Stomach (tissue), 4 donors: ENCODE measurements at regions not wholly inside any gene's neighbourhood (a gene's known extent, or its start where the extent isn't known, plus 50 kb on each side); places are given as distances from the start of the nearest gene placed in this dataset.

Experiments used
- CTCF ChIP-seq, 7 experiments: fragments of 450-650 bp in 4 of 7; fragments of 200-600 bp in 3 of 7; sonication (generic) in 3 of 7; IDR thresholded peaks; one replicate each; pipeline ENCODE4 v1.5.1; 2016 to 2019; ENCODE audit warnings: antibody characterized with exemption in 7 of 7, control low read depth in 2 of 7, mild to moderate bottlenecking in 1 of 7
- POLR2A ChIP-seq, 4 donors: fragments of 450-650 bp; IDR thresholded peaks; one replicate each; pipeline ENCODE4 v1.6.1; 2016; ENCODE audit warnings: antibody characterized with exemption in 4 of 4, control low read depth in 2 of 4, mild to moderate bottlenecking in 1 of 4, moderate library complexity in 1 of 4
- POLR2AphosphoS5 ChIP-seq, 3 donors: sonication (generic); formaldehyde crosslinking; IDR thresholded peaks; one replicate each; pipeline ENCODE4 v1.6.1; 2016; ENCODE audit warnings: antibody characterized with exemption in 3 of 3

- no peak for TF ChIP-seq CTCF (IDR thresholded peaks at IDR 0.05)
- no peak for TF ChIP-seq POLR2A (IDR thresholded peaks at IDR 0.05)
- TF ChIP-seq POLR2AphosphoS5 (IDR thresholded peaks at IDR 0.05), result no peak
Observed at GRCh38 chr21:35325953-35326352, 276.9 kb upstream of the RUNX1 start.
